ENCODE measurements at regions not wholly inside any gene's neighbourhood (a gene's known extent, or its start where the extent isn't known, plus 50 kb on each side); places are given as distances from the start of the nearest gene placed in this dataset.

DNA sequence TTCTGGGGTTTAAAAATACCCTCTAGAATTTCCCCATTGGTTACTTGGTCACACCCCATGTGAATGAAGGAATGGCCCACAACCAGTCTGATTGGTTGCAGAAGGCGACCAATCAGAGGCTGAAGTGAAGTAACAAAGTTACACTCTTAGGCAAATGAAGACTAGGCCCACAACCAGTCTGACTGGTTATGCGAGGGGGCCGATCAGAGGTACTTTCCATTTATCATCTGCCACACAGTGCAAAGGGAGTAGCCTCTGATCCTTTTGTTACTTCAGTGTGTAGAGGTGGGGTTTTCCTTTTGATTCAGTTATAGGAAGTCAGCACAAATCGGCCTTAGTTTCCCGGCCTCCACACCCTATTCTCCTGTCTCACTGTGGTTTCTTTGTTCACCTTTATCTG, 61.2 kb upstream of the SGK1 start:
- TF ChIP-seq ESRRG (CRISPR knock-in tag; IDR thresholded peaks at IDR 0.05) (no peak), PPARA (CRISPR knock-in tag; IDR thresholded peaks at IDR 0.05; ENCODE audit: borderline replicate concordance) (no peak), TOX (CRISPR knock-in tag; IDR thresholded peaks at IDR 0.05; ENCODE audit: borderline replicate concordance) (no peak), ZNF565 (CRISPR knock-in tag; conservative IDR thresholded peaks at IDR 0.05; ENCODE audit: low read depth) (no peak), ZFP3 (CRISPR knock-in tag; IDR thresholded peaks at IDR 0.05) (no peak), ISL1 (CRISPR knock-in tag; IDR thresholded peaks at IDR 0.05) (no peak), OSR1 (CRISPR knock-in tag; IDR thresholded peaks at IDR 0.05) (no peak), CSDC2 (CRISPR knock-in tag; IDR thresholded peaks at IDR 0.05) (no peak), SNAI2 (CRISPR knock-in tag; IDR thresholded peaks at IDR 0.05) (no peak), ZFP30 (CRISPR knock-in tag; IDR thresholded peaks at IDR 0.05) (no peak), ZNF70 (CRISPR knock-in tag; IDR thresholded peaks at IDR 0.05) (no peak), RARB (CRISPR knock-in tag; IDR thresholded peaks at IDR 0.05) (no peak), GLIS3 (CRISPR knock-in tag; IDR thresholded peaks at IDR 0.05) (no peak), ZC3H10 (CRISPR knock-in tag; IDR thresholded peaks at IDR 0.05) (no peak), ZNF8 (CRISPR knock-in tag; IDR thresholded peaks at IDR 0.05) (no peak), BACH2 (CRISPR knock-in tag; IDR thresholded peaks at IDR 0.05; ENCODE audit: borderline replicate concordance) (no peak)
- TF ChIP-seq, protein P1, sequence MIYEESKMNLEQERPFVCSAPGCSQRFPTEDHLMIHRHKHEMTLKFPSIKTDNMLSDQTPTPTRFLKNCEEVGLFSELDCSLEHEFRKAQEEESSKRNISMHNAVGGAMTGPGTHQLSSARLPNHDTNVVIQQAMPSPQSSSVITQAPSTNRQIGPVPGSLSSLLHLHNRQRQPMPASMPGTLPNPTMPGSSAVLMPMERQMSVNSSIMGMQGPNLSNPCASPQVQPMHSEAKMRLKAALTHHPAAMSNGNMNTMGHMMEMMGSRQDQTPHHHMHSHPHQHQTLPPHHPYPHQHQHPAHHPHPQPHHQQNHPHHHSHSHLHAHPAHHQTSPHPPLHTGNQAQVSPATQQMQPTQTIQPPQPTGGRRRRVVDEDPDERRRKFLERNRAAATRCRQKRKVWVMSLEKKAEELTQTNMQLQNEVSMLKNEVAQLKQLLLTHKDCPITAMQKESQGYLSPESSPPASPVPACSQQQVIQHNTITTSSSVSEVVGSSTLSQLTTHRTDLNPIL (CRISPR knock-in tag; IDR thresholded peaks at IDR 0.05; ENCODE audit: low read depth), result no peak
- TF ChIP-seq, protein P2, sequence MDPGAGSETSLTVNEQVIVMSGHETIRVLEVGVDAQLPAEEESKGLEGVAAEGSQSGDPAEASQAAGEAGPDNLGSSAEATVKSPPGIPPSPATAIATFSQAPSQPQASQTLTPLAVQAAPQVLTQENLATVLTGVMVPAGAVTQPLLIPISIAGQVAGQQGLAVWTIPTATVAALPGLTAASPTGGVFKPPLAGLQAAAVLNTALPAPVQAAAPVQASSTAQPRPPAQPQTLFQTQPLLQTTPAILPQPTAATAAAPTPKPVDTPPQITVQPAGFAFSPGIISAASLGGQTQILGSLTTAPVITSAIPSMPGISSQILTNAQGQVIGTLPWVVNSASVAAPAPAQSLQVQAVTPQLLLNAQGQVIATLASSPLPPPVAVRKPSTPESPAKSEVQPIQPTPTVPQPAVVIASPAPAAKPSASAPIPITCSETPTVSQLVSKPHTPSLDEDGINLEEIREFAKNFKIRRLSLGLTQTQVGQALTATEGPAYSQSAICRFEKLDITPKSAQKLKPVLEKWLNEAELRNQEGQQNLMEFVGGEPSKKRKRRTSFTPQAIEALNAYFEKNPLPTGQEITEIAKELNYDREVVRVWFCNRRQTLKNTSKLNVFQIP (CRISPR knock-in tag; IDR thresholded peaks at IDR 0.05; ENCODE audit: borderline replicate concordance, low read depth), result no peak
- TF ChIP-seq, protein P3, sequence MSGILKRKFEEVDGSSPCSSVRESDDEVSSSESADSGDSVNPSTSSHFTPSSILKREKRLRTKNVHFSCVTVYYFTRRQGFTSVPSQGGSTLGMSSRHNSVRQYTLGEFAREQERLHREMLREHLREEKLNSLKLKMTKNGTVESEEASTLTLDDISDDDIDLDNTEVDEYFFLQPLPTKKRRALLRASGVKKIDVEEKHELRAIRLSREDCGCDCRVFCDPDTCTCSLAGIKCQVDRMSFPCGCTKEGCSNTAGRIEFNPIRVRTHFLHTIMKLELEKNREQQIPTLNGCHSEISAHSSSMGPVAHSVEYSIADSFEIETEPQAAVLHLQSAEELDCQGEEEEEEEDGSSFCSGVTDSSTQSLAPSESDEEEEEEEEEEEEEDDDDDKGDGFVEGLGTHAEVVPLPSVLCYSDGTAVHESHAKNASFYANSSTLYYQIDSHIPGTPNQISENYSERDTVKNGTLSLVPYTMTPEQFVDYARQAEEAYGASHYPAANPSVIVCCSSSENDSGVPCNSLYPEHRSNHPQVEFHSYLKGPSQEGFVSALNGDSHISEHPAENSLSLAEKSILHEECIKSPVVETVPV (CRISPR knock-in tag; IDR thresholded peaks at IDR 0.05), result no peak
- TF ChIP-seq, protein P4, sequence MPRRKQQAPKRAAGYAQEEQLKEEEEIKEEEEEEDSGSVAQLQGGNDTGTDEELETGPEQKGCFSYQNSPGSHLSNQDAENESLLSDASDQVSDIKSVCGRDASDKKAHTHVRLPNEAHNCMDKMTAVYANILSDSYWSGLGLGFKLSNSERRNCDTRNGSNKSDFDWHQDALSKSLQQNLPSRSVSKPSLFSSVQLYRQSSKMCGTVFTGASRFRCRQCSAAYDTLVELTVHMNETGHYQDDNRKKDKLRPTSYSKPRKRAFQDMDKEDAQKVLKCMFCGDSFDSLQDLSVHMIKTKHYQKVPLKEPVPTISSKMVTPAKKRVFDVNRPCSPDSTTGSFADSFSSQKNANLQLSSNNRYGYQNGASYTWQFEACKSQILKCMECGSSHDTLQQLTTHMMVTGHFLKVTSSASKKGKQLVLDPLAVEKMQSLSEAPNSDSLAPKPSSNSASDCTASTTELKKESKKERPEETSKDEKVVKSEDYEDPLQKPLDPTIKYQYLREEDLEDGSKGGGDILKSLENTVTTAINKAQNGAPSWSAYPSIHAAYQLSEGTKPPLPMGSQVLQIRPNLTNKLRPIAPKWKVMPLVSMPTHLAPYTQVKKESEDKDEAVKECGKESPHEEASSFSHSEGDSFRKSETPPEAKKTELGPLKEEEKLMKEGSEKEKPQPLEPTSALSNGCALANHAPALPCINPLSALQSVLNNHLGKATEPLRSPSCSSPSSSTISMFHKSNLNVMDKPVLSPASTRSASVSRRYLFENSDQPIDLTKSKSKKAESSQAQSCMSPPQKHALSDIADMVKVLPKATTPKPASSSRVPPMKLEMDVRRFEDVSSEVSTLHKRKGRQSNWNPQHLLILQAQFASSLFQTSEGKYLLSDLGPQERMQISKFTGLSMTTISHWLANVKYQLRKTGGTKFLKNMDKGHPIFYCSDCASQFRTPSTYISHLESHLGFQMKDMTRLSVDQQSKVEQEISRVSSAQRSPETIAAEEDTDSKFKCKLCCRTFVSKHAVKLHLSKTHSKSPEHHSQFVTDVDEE (CRISPR knock-in tag; IDR thresholded peaks at IDR 0.05), result no peak
- ATAC-seq, result no peak

DNA sequence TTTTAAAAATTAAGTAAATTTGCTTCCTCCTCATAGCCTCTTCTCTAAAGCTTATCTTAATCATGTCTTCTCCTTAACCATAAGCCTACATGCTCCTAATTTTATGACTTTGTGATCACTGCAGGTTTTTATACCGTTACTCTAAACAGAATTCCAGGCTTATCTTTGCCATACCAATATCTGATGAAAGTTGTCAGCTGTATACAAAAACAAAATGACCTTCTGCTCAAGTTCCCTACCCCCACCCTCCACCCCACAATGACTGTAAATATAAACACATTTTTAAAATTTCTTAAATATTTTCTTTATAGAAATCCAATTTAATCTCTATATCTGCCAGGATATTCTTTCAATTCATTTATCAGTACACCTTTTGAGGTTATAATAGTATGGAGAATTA, 60.5 kb upstream of the SGK1 start:
- TF ChIP-seq BACH2 (CRISPR knock-in tag; IDR thresholded peaks at IDR 0.05; ENCODE audit: borderline replicate concordance) (no peak), CSDC2 (CRISPR knock-in tag; IDR thresholded peaks at IDR 0.05) (no peak), ZFP30 (CRISPR knock-in tag; IDR thresholded peaks at IDR 0.05) (no peak), GLIS3 (CRISPR knock-in tag; IDR thresholded peaks at IDR 0.05) (no peak), ZNF565 (CRISPR knock-in tag; conservative IDR thresholded peaks at IDR 0.05; ENCODE audit: low read depth) (no peak), PPARA (CRISPR knock-in tag; IDR thresholded peaks at IDR 0.05; ENCODE audit: borderline replicate concordance) (no peak), ZFP3 (CRISPR knock-in tag; IDR thresholded peaks at IDR 0.05) (no peak), ARNTL (CRISPR knock-in tag; IDR thresholded peaks at IDR 0.05; ENCODE audit: borderline replicate concordance, low read depth) (no peak), TCF4 (CRISPR knock-in tag; IDR thresholded peaks at IDR 0.05; ENCODE audit: borderline replicate concordance) (no peak), ZC3H10 (CRISPR knock-in tag; IDR thresholded peaks at IDR 0.05) (no peak), TOX (CRISPR knock-in tag; IDR thresholded peaks at IDR 0.05; ENCODE audit: borderline replicate concordance) (no peak), ZNF8 (CRISPR knock-in tag; IDR thresholded peaks at IDR 0.05) (no peak), SNAI2 (CRISPR knock-in tag; IDR thresholded peaks at IDR 0.05) (no peak), ESRRG (CRISPR knock-in tag; IDR thresholded peaks at IDR 0.05) (no peak), RARB (CRISPR knock-in tag; IDR thresholded peaks at IDR 0.05) (no peak), ZNF70 (CRISPR knock-in tag; IDR thresholded peaks at IDR 0.05) (no peak)
- TF ChIP-seq, protein P5, sequence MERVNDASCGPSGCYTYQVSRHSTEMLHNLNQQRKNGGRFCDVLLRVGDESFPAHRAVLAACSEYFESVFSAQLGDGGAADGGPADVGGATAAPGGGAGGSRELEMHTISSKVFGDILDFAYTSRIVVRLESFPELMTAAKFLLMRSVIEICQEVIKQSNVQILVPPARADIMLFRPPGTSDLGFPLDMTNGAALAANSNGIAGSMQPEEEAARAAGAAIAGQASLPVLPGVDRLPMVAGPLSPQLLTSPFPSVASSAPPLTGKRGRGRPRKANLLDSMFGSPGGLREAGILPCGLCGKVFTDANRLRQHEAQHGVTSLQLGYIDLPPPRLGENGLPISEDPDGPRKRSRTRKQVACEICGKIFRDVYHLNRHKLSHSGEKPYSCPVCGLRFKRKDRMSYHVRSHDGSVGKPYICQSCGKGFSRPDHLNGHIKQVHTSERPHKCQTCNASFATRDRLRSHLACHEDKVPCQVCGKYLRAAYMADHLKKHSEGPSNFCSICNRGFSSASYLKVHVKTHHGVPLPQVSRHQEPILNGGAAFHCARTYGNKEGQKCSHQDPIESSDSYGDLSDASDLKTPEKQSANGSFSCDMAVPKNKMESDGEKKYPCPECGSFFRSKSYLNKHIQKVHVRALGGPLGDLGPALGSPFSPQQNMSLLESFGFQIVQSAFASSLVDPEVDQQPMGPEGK (CRISPR knock-in tag; IDR thresholded peaks at IDR 0.05; ENCODE audit: borderline replicate concordance), result no peak
- TF ChIP-seq, protein P2 (CRISPR knock-in tag; IDR thresholded peaks at IDR 0.05; ENCODE audit: borderline replicate concordance, low read depth), result no peak
- TF ChIP-seq, protein P3 (CRISPR knock-in tag; IDR thresholded peaks at IDR 0.05), result no peak
- TF ChIP-seq, protein P4 (CRISPR knock-in tag; IDR thresholded peaks at IDR 0.05), result no peak
- ATAC-seq, result no peak

Measured in SK-N-SH treated with all-trans-retinoic acid at 6 μM for 48 hours (cell line).